ENCODE measurements at regions not wholly inside any gene's neighbourhood (a gene's known extent, or its start where the extent isn't known, plus 50 kb on each side); places are given as distances from the start of the nearest gene placed in this dataset.

GRCh38 chr7:47191876-47192291 lies 390.0 kb downstream of the TNS3 start:
- no peaks in the 10 kb centered on the region for H3K9me3 ChIP-seq (ENCODE audit: low read length)
- ChIA-PET POLR2A (no interaction called here), CTCF (ENCODE audit: unreplicated experiment) (interaction anchor here (0.6 kb wide), 1 partner anchor 27 kb away, joined by 4 read pairs; no protein-coding TSS in a partner anchor)
- H3K4me2 ChIP-seq (ENCODE audit: low read length), result peak overlapping the region; percentile 28
- intact Hi-C loops (cut with micrococcal nuclease; ENCODE audit: unreplicated experiment), result no loop called here
- no peaks in the 10 kb centered on the region for H4K20me1 ChIP-seq (ENCODE audit: insufficient read depth, low read length)
- H3K9me2 ChIP-seq (ENCODE audit: insufficient read depth, low read length), result no peaks in the 10 kb centered on the region
- TF ChIP-seq EZH2phosphoT487 (IDR thresholded peaks at IDR 0.05; ENCODE audit: borderline replicate concordance, low read depth, low read length), result no peak
- no peak for TF ChIP-seq CTCF (conservative IDR thresholded peaks at IDR 0.05; ENCODE audit: low read length)
- H2AFZ ChIP-seq (ENCODE audit: low read length), result peak overlapping the region; percentile 60
- DNase-seq (ENCODE audit: low spot score), result peak; percentile 62
- BruUV-seq (replicated peaks), result no TSS peak
- no peaks in the 10 kb centered on the region for H3K79me2 ChIP-seq (ENCODE audit: insufficient read depth, low read depth, low read length)
- H3K4me3 ChIP-seq (ENCODE audit: low read depth, low read length, poor library complexity, severe bottlenecking), result no peak overlapping the region
- no peaks in the 10 kb centered on the region for H3K36me3 ChIP-seq (ENCODE audit: insufficient read depth, low read length)
- H3K27ac ChIP-seq (ENCODE audit: low read depth, low read length, poor library complexity, severe bottlenecking), result no peak overlapping the region
- peaks cover 36% of the 10 kb centered on the region for H3K4me1 ChIP-seq (ENCODE audit: insufficient read depth, low read length, poor library complexity, severe bottlenecking)

GRCh38 chr7:47191316-47191715 lies 390.6 kb downstream of the TNS3 start:
- no TSS peak for BruUV-seq (replicated peaks)
- Histone ChIP-seq H3K9me2 (ENCODE audit: insufficient read depth, low read length) (no peaks in the 10 kb centered on the region), H3K9me3 (ENCODE audit: low read length) (no peaks in the 10 kb centered on the region), H2AFZ (ENCODE audit: low read length) (no peak overlapping the region), H3K4me1 (ENCODE audit: insufficient read depth, low read length, poor library complexity, severe bottlenecking) (peaks cover 41% of the 10 kb centered on the region), H3K36me3 (ENCODE audit: insufficient read depth, low read length) (no peaks in the 10 kb centered on the region), H3K79me2 (ENCODE audit: insufficient read depth, low read depth, low read length) (no peaks in the 10 kb centered on the region), H3K27ac (ENCODE audit: low read depth, low read length, poor library complexity, severe bottlenecking) (no peak overlapping the region), H3K4me2 (ENCODE audit: low read length) (no peak overlapping the region), H3K4me3 (ENCODE audit: low read depth, low read length, poor library complexity, severe bottlenecking) (no peak overlapping the region), H4K20me1 (ENCODE audit: insufficient read depth, low read length) (no peaks in the 10 kb centered on the region)
- ChIA-PET CTCF (ENCODE audit: unreplicated experiment) (interaction anchor here (0.6 kb wide), 1 partner anchor 27 kb away, joined by 4 read pairs; no protein-coding TSS in a partner anchor), POLR2A (interaction anchor here (0.7 kb wide), 1 partner anchor 168 kb away, joined by 3 read pairs; no protein-coding TSS in a partner anchor)
- DNase-seq (ENCODE audit: low spot score), result no peak
- TF ChIP-seq CTCF (conservative IDR thresholded peaks at IDR 0.05; ENCODE audit: low read length), result no peak
- no peak for TF ChIP-seq EZH2phosphoT487 (IDR thresholded peaks at IDR 0.05; ENCODE audit: borderline replicate concordance, low read depth, low read length)
- intact Hi-C loops (cut with micrococcal nuclease; ENCODE audit: unreplicated experiment), result no loop called here

- Histone ChIP-seq H3K4me2 (ENCODE audit: low read length) (no peak overlapping the region), H3K4me1 (ENCODE audit: insufficient read depth, low read length, poor library complexity, severe bottlenecking) (peaks cover 46% of the 10 kb centered on the region), H3K27ac (ENCODE audit: low read depth, low read length, poor library complexity, severe bottlenecking) (no peak overlapping the region), H3K79me2 (ENCODE audit: insufficient read depth, low read depth, low read length) (peaks cover 2% of the 10 kb centered on the region; the same call in 1 of the 2 replicates), H3K9me2 (ENCODE audit: insufficient read depth, low read length) (no peaks in the 10 kb centered on the region), H4K20me1 (ENCODE audit: insufficient read depth, low read length) (no peaks in the 10 kb centered on the region), H3K9me3 (ENCODE audit: low read length) (no peaks in the 10 kb centered on the region), H3K36me3 (ENCODE audit: insufficient read depth, low read length) (no peaks in the 10 kb centered on the region), H3K4me3 (ENCODE audit: low read depth, low read length, poor library complexity, severe bottlenecking) (no peak overlapping the region), H2AFZ (ENCODE audit: low read length) (no peak overlapping the region)
- no TSS peak for BruUV-seq (replicated peaks)
- TF ChIP-seq EZH2phosphoT487 (IDR thresholded peaks at IDR 0.05; ENCODE audit: borderline replicate concordance, low read depth, low read length) (no peak), CTCF (conservative IDR thresholded peaks at IDR 0.05; ENCODE audit: low read length) (no peak)
- ChIA-PET CTCF (ENCODE audit: unreplicated experiment) (interaction anchor here (1.3 kb wide), 1 partner anchor 21 kb away, joined by 3 read pairs; no protein-coding TSS in a partner anchor), POLR2A (interaction anchor here (0.8 kb wide), 1 partner anchor 38 kb away, joined by 3 read pairs; no protein-coding TSS in a partner anchor)
- no peak for DNase-seq (ENCODE audit: low spot score)
- intact Hi-C loops (cut with micrococcal nuclease; ENCODE audit: unreplicated experiment), result no loop called here
Observed at GRCh38 chr7:47190462-47190861, 391.4 kb downstream of the TNS3 start.
